ENCODE measurements at regions not wholly inside any gene's neighbourhood (a gene's known extent, or its start where the extent isn't known, plus 50 kb on each side); places are given as distances from the start of the nearest gene placed in this dataset.

DNA sequence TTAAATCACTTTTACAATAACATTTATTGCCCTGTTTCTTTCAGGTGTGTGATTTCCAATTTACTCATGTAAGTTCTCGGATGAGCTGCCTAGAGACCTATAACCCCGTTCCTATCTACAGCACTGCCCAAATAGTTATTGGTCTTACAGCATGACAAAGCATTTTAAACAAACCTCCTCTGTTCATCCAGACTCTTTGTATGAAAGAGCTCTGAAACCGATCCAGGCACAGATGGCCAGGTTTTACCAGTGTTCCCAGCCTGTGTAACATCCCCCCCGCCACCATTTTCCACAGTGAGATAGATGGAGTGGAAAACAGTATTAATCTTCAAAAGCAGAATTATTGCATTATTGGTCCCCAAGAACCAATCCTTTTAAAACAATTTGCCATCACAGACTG lies 59.0 kb upstream of the SPTSSB start:
- TF ChIP-seq, protein P1, sequence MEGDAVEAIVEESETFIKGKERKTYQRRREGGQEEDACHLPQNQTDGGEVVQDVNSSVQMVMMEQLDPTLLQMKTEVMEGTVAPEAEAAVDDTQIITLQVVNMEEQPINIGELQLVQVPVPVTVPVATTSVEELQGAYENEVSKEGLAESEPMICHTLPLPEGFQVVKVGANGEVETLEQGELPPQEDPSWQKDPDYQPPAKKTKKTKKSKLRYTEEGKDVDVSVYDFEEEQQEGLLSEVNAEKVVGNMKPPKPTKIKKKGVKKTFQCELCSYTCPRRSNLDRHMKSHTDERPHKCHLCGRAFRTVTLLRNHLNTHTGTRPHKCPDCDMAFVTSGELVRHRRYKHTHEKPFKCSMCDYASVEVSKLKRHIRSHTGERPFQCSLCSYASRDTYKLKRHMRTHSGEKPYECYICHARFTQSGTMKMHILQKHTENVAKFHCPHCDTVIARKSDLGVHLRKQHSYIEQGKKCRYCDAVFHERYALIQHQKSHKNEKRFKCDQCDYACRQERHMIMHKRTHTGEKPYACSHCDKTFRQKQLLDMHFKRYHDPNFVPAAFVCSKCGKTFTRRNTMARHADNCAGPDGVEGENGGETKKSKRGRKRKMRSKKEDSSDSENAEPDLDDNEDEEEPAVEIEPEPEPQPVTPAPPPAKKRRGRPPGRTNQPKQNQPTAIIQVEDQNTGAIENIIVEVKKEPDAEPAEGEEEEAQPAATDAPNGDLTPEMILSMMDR (IDR thresholded peaks at IDR 0.05; ENCODE audit: extremely low read depth in 1 of 2, insufficient read depth in 1 of 2, low read depth in 1 of 2, low read length in 2 of 2): no peak
- no peak for TF ChIP-seq POLR2A (IDR thresholded peaks at IDR 0.05; ENCODE audit: low read depth, low read length)

Measured in endothelial cell of umbilical vein (primary cell).